Neural cell (in vitro differentiated cells): ENCODE measurements at regions not wholly inside any gene's neighbourhood (a gene's known extent, or its start where the extent isn't known, plus 50 kb on each side); places are given as distances from the start of the nearest gene placed in this dataset.

Source experiments
- H2AFZ ChIP-seq: fragments of 200-600, 300-800 bp; sonication (generic), shearing (Covaris generic); 2 replicates; pipeline ENCODE4 v1.6.0; 2014; ENCODE audit warnings: low read depth, mild to moderate bottlenecking, antibody characterized with exemption, low read length, moderate library complexity
- H3F3A ChIP-seq: fragments of 200-600 bp; shearing (Covaris generic); 2 replicates; pipeline ENCODE4 v1.6.1; 2016; ENCODE audit warnings: mild to moderate bottlenecking, moderate library complexity, mixed read lengths, antibody characterized with exemption, low read length; ENCODE audit not compliant: insufficient read depth, poor library complexity, severe bottlenecking
- H3K27ac ChIP-seq: fragments of 200-600, 300-800 bp; sonication (generic), shearing (Covaris generic); 2 replicates; pipeline ENCODE4 v1.5.1; 2014; ENCODE audit warnings: mild to moderate bottlenecking, low read length, moderate library complexity
- H3K27me3 ChIP-seq: fragments of 300-800, 200-600 bp; sonication (generic), shearing (Covaris generic); 2 replicates; pipeline ENCODE4 v1.6.0; 2014; ENCODE audit warnings: mild to moderate bottlenecking, low read depth, low read length, moderate library complexity; ENCODE audit not compliant: insufficient read depth
- H3K36me3 ChIP-seq: fragments of 300-800, 200-600 bp; sonication (generic), shearing (Covaris generic); 2 replicates; pipeline ENCODE4 v1.5.1; 2014; ENCODE audit warnings: mild to moderate bottlenecking, antibody characterized with exemption, low read length, moderate library complexity; ENCODE audit not compliant: insufficient read depth
- H3K4me2 ChIP-seq: fragments of 300-800, 200-600 bp; sonication (generic), shearing (Covaris generic); 2 replicates; pipeline ENCODE4 v1.6.0; 2014; ENCODE audit warnings: mild to moderate bottlenecking, low read length
- H3K4me3 ChIP-seq: fragments of 300-800, 200-600 bp; sonication (generic), shearing (Covaris generic); 2 replicates; pipeline ENCODE4 v1.5.1; 2014; ENCODE audit warnings: mild to moderate bottlenecking, low read length, moderate library complexity
- H3K79me2 ChIP-seq: fragments of 200-600 bp; shearing (Covaris generic); replicated peaks from 2 replicates; pipeline ENCODE4 v1.6.0; 2014; ENCODE audit warnings: mild to moderate bottlenecking, low read length, moderate library complexity; ENCODE audit not compliant: insufficient read depth
- H3K9ac ChIP-seq: fragments of 300-800, 200-600 bp; sonication (generic), shearing (Covaris generic); 2 replicates; pipeline ENCODE4 v1.6.1; 2016; ENCODE audit warnings: mild to moderate bottlenecking, low read length, mixed read lengths
- H3K9me2 ChIP-seq: fragments of 200-600 bp; shearing (Covaris generic); 2 replicates; pipeline ENCODE4 v1.6.1; 2016; ENCODE audit warnings: mild to moderate bottlenecking, low read length, mixed read lengths; ENCODE audit not compliant: insufficient read depth
- H3K9me3 ChIP-seq: fragments of 200-600, 300-800 bp; sonication (generic), shearing (Covaris generic); 2 replicates; pipeline ENCODE4 v1.6.1; 2016; ENCODE audit warnings: mild to moderate bottlenecking, mixed run types, low read length, moderate library complexity, mixed read lengths
- H4K20me1 ChIP-seq: fragments of 200-600 bp; shearing (Covaris generic); 2 replicates; pipeline ENCODE4 v1.6.1; 2016; ENCODE audit warnings: mild to moderate bottlenecking, mixed run types; ENCODE audit not compliant: insufficient read depth
- CTCF ChIP-seq: fragments of 450-650 bp; IDR thresholded peaks from 2 replicates; pipeline ENCODE4 v1.5.1; 2014; ENCODE audit warnings: antibody characterized with exemption, mild to moderate bottlenecking, moderate library complexity; ENCODE audit not compliant: poor library complexity, severe bottlenecking
- EP300 ChIP-seq: fragments of 450-650 bp; conservative IDR thresholded peaks from 2 replicates; pipeline ENCODE4 v1.6.1; 2014; ENCODE audit warnings: antibody characterized with exemption, mild to moderate bottlenecking, moderate library complexity; ENCODE audit not compliant: poor library complexity, severe bottlenecking
- EZH2 ChIP-seq: fragments of 200-600, 300-800 bp; shearing (Covaris generic), sonication (generic); IDR thresholded peaks from 2 replicates; pipeline ENCODE4 v1.6.1; 2014; ENCODE audit warnings: antibody characterized with exemption, low read length, borderline replicate concordance, mild to moderate bottlenecking; ENCODE audit not compliant: insufficient read depth, poor library complexity, severe bottlenecking
- MXI1 ChIP-seq: fragments of 450-650 bp; conservative IDR thresholded peaks from 2 replicates; pipeline ENCODE4 v1.6.1; 2014; ENCODE audit warnings: antibody characterized with exemption, mild to moderate bottlenecking; ENCODE audit not compliant: poor library complexity, severe bottlenecking
- POLR2AphosphoS5 ChIP-seq: IDR thresholded peaks from 2 replicates; pipeline ENCODE4 v1.6.1; 2012
- RAD21 ChIP-seq: fragments of 450-650 bp; conservative IDR thresholded peaks from 2 replicates; pipeline ENCODE4 v1.6.1; 2014; ENCODE audit warnings: antibody characterized with exemption, mild to moderate bottlenecking, moderate library complexity
- REST ChIP-seq: IDR thresholded peaks from 2 replicates; pipeline ENCODE4 v1.6.1; 2012; ENCODE audit warnings: borderline replicate concordance
- SMC3 ChIP-seq: fragments of 450-650 bp; conservative IDR thresholded peaks from 2 replicates; pipeline ENCODE4 v1.6.1; 2014; ENCODE audit warnings: antibody characterized with exemption, mild to moderate bottlenecking, moderate library complexity; ENCODE audit not compliant: poor library complexity
- TAF1 ChIP-seq: IDR thresholded peaks from 2 replicates; pipeline ENCODE4 v1.6.1; 2012; ENCODE audit warnings: low read depth

GRCh38 chr12:19692566-19692965, 253.3 kb downstream of the AEBP2 start:
- Histone ChIP-seq H2AFZ (no peak overlapping the region), H3K36me3 (no peaks in the 10 kb centered on the region), H3K4me3 (no peak overlapping the region), H3K79me2 (no peaks in the 10 kb centered on the region), H3K9ac (no peak overlapping the region), H4K20me1 (no peaks in the 10 kb centered on the region), H3K9me2 (no peaks in the 10 kb centered on the region), H3K27ac (no peak overlapping the region), H3F3A (no peaks in the 10 kb centered on the region), H3K27me3 (no peaks in the 10 kb centered on the region), H3K4me2 (no peak overlapping the region), H3K9me3 (no peaks in the 10 kb centered on the region)
- TF ChIP-seq MXI1 (no peak), REST (no peak), EZH2 (no peak), RAD21 (no peak), CTCF (no peak), TAF1 (no peak), SMC3 (no peak), POLR2AphosphoS5 (no peak), EP300 (no peak)

- no peaks in the 10 kb centered on the region for H3K36me3 ChIP-seq
- H3K4me3 ChIP-seq, result no peak overlapping the region
- no peak overlapping the region for H3K27ac ChIP-seq
- no peak overlapping the region for H3K9ac ChIP-seq
- no peaks in the 10 kb centered on the region for H3K9me3 ChIP-seq
- TF ChIP-seq EP300 (no peak), POLR2AphosphoS5 (no peak), EZH2 (no peak), REST (no peak), CTCF (no peak), SMC3 (no peak), TAF1 (no peak), MXI1 (no peak), RAD21 (no peak)
- no peaks in the 10 kb centered on the region for H3F3A ChIP-seq
- H2AFZ ChIP-seq, result no peak overlapping the region
- H3K9me2 ChIP-seq, result no peaks in the 10 kb centered on the region
- no peaks in the 10 kb centered on the region for H3K79me2 ChIP-seq
- H4K20me1 ChIP-seq, result no peaks in the 10 kb centered on the region
- no peak overlapping the region for H3K4me2 ChIP-seq
- H3K27me3 ChIP-seq, result no peaks in the 10 kb centered on the region
Observed at GRCh38 chr12:19694627-19695026, 255.3 kb downstream of the AEBP2 start.
